Fibroblast of lung (primary cell): ENCODE measurements at regions not wholly inside any gene's neighbourhood (a gene's known extent, or its start where the extent isn't known, plus 50 kb on each side); places are given as distances from the start of the nearest gene placed in this dataset.

Source experiments
- CTCF ChIP-seq, 2 donors: IDR thresholded peaks in 1 of 2; conservative IDR thresholded peaks in 1 of 2; 1 replicate in 1 of 2; 2 replicates in 1 of 2; pipeline ENCODE4 v1.5.1; 2011 to 2012; ENCODE audit warnings: low read length in 2 of 2, control low read depth in 1 of 2, inconsistent platforms in 1 of 2, low read depth in 1 of 2, mild to moderate bottlenecking in 1 of 2
- EZH2 ChIP-seq: IDR thresholded peaks from 2 replicates; pipeline ENCODE4 v1.5.1; 2012; ENCODE audit warnings: low read length, control low read depth, mild to moderate bottlenecking; ENCODE audit errors: missing control alignments

GRCh38 chr22:23409976-23410375, 170.1 kb downstream of the IGLL1 start:
- TF ChIP-seq EZH2 (no peak), CTCF (conservative IDR thresholded peaks at IDR 0.05 in 1 of 2, IDR thresholded peaks at IDR 0.05 in 1 of 2; ENCODE audit: low read depth in 1 of 2, low read length in 2 of 2) (no peak)
